ENCODE measurements at regions not wholly inside any gene's neighbourhood (a gene's known extent, or its start where the extent isn't known, plus 50 kb on each side); places are given as distances from the start of the nearest gene placed in this dataset.
A peak's percentile ranks its signal among the peaks of the same experiment; 100 is the strongest.

DNA sequence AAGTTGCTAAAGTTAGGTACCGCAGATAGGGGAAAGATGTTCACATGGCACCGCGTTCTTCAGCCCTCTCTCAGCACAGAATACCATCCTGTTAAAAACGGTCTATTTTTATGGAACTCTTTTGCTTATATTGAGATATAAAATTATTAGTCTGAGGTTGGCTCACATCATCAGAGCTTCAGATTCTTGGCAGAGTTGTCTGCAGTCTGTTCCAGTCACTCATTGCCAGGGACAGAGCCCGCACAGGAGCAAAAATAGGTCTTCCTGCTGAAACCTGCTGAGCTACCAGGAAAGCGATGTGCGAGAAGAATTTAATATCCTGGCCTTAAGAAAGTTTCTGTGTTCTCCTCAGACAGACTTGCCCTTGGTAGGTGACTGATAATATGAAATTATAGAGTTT is 249.8 kb downstream of the VRK1 start:
- Histone ChIP-seq H3K36me3 (ENCODE audit: control insufficient read depth in 2 of 2, extremely low read depth in 1 of 2, insufficient read depth in 1 of 2, low read length in 1 of 2) (no peaks in the 10 kb centered on the region), H3K4me1 (ENCODE audit: control insufficient read depth in 1 of 2, extremely low read depth in 1 of 2, insufficient read depth in 2 of 2, low read length in 2 of 2) (no peaks in the 10 kb centered on the region), H3K27ac (ENCODE audit: low read length) (no peak overlapping the region), H3K4me3 (ENCODE audit: control insufficient read depth in 1 of 2, extremely low read depth in 1 of 2, low read length in 1 of 2) (no peak overlapping the region), H3K9me3 (no peaks in the 10 kb centered on the region), H3K27me3 (replicated peaks in 1 of 2; ENCODE audit: control insufficient read depth in 2 of 2, extremely low read depth in 1 of 2, insufficient read depth in 2 of 2, low read length in 1 of 2) (no peaks in the 10 kb centered on the region)
- no peaks in the 10 kb centered on the region for H3K36me3 Mint-ChIP-seq
- H3K27me3 Mint-ChIP-seq, result peaks cover 0 to 7% of the 10 kb centered on the region in 2 donors
- H3K4me1 Mint-ChIP-seq, result no peaks in the 10 kb centered on the region
- no peak for ATAC-seq (replicated peaks in 1 of 4)
- CTCF ChIA-PET, result no interaction called here
- H3K4me3 Mint-ChIP-seq, result no peak overlapping the region
- POLR2A ChIA-PET, result no interaction called here
- no peak for DNase-seq
- no peak overlapping the region for H3K27ac Mint-ChIP-seq
- H3K9me3 Mint-ChIP-seq, result peaks cover 0 to 4% (median 3%) of the 10 kb centered on the region in 3 donors
- WGBS (ENCODE audit: insufficient coverage), result 83% methylated on average over 1 of the region's 7 CpGs

DNA sequence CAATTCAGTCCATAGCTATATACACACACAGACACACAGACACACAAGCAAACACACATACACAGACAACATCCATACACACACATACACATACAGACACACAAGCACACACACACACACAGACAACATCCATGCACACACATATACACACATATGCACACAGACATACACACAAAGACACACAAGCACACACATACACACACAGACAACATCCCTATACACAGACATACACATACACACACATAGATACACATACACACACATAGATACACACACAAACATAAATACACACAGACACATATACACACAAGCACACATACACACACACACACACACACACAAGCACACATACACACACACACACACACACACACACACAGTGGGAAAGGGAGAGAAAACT is 254.8 kb downstream of the VRK1 start:
- Histone ChIP-seq H3K27me3 (replicated peaks in 1 of 2; ENCODE audit: control insufficient read depth in 2 of 2, extremely low read depth in 1 of 2, insufficient read depth in 2 of 2, low read length in 1 of 2) (no peaks in the 10 kb centered on the region), H3K9me3 (no peaks in the 10 kb centered on the region), H3K4me3 (ENCODE audit: control insufficient read depth in 1 of 2, extremely low read depth in 1 of 2, low read length in 1 of 2) (no peak overlapping the region), H3K36me3 (ENCODE audit: control insufficient read depth in 2 of 2, extremely low read depth in 1 of 2, insufficient read depth in 1 of 2, low read length in 1 of 2) (no peaks in the 10 kb centered on the region), H3K4me1 (ENCODE audit: control insufficient read depth in 1 of 2, extremely low read depth in 1 of 2, insufficient read depth in 2 of 2, low read length in 2 of 2) (no peaks in the 10 kb centered on the region), H3K27ac (ENCODE audit: low read length) (no peak overlapping the region)
- Mint-ChIP-seq H3K27ac (no peak overlapping the region), H3K36me3 (no peaks in the 10 kb centered on the region), H3K4me3 (no peak overlapping the region), H3K4me1 (no peaks in the 10 kb centered on the region), H3K9me3 (no peaks in the 10 kb centered on the region), H3K27me3 (no peaks in the 10 kb centered on the region)
- ChIA-PET CTCF (no interaction called here), POLR2A (interaction anchor here in 1 of 2 donors (0.7 kb wide), 1 partner anchor 101 kb away, joined by 5 read pairs; no protein-coding TSS in a partner anchor)
- ATAC-seq (replicated peaks in 1 of 4) (no peak), DNase-seq (no peak)

DNA sequence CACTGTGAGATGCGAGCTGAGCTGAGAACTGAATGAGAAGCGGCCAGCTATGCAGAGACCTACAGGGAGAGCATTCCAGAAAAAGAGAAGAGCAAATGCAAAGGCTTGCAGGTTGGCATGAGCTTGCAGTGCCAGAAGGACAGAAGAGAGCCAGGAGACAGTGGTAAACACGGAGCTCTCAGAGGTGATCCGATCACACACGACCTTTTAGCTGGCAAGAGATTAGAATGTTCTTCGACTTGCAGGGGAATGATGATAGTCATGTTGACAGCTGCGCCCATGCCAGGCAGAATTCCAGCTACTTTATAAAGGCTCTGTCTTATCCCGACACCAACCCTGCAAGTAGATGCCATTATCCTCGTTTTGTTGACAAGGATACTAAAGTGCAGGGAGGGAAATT is 256.8 kb downstream of the VRK1 start:
- POLR2A ChIA-PET, result no interaction called here
- H3K36me3 Mint-ChIP-seq, result no peaks in the 10 kb centered on the region
- no peak for DNase-seq
- H3K4me3 Mint-ChIP-seq, result no peak overlapping the region
- H3K27me3 Mint-ChIP-seq, result peaks cover 0 to 7% of the 10 kb centered on the region in 2 donors
- H3K27ac Mint-ChIP-seq, result no peak overlapping the region
- H3K9me3 Mint-ChIP-seq, result no peaks in the 10 kb centered on the region
- Histone ChIP-seq H3K4me3 (ENCODE audit: control insufficient read depth in 1 of 2, extremely low read depth in 1 of 2, low read length in 1 of 2) (no peak overlapping the region), H3K27me3 (replicated peaks in 1 of 2; ENCODE audit: control insufficient read depth in 2 of 2, extremely low read depth in 1 of 2, insufficient read depth in 2 of 2, low read length in 1 of 2) (no peaks in the 10 kb centered on the region), H3K36me3 (ENCODE audit: control insufficient read depth in 2 of 2, extremely low read depth in 1 of 2, insufficient read depth in 1 of 2, low read length in 1 of 2) (no peaks in the 10 kb centered on the region), H3K27ac (ENCODE audit: low read length) (no peak overlapping the region), H3K4me1 (ENCODE audit: control insufficient read depth in 1 of 2, extremely low read depth in 1 of 2, insufficient read depth in 2 of 2, low read length in 2 of 2) (no peaks in the 10 kb centered on the region), H3K9me3 (no peaks in the 10 kb centered on the region)
- H3K4me1 Mint-ChIP-seq, result no peaks in the 10 kb centered on the region
- ATAC-seq (replicated peaks in 1 of 4), result no peak
- WGBS (ENCODE audit: insufficient coverage), result 90% methylated on average over 6 of the region's 9 CpGs
- CTCF ChIA-PET, result no interaction called here

DNA sequence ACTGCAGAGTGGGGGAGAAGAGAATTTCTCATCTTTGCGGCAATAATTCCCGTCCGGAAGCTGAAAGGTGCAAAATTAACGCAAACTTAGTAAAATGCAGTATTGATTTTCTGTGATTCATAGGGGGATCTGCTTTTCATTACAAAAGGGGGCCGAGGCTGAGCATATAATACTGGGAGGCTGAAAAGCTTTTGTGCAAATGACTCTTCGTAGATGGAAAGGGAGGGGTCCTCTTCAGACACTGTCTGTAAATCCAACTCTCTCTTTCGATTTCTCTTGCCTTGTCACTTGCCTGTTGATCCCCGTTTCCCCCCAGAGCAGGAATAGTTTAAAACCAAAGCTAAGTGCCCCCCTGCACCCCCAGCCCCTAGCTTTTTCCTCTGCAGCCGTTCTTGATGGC is 258.2 kb downstream of the VRK1 start:
- H3K9me3 Mint-ChIP-seq, result no peaks in the 10 kb centered on the region
- Histone ChIP-seq H3K36me3 (ENCODE audit: control insufficient read depth in 2 of 2, extremely low read depth in 1 of 2, insufficient read depth in 1 of 2, low read length in 1 of 2) (no peaks in the 10 kb centered on the region), H3K9me3 (no peaks in the 10 kb centered on the region), H3K27ac (ENCODE audit: low read length) (no peak overlapping the region), H3K4me3 (ENCODE audit: control insufficient read depth in 1 of 2, extremely low read depth in 1 of 2, low read length in 1 of 2) (no peak overlapping the region), H3K4me1 (ENCODE audit: control insufficient read depth in 1 of 2, extremely low read depth in 1 of 2, insufficient read depth in 2 of 2, low read length in 2 of 2) (no peaks in the 10 kb centered on the region), H3K27me3 (replicated peaks in 1 of 2; ENCODE audit: control insufficient read depth in 2 of 2, extremely low read depth in 1 of 2, insufficient read depth in 2 of 2, low read length in 1 of 2) (no peaks in the 10 kb centered on the region)
- WGBS (ENCODE audit: insufficient coverage), result 89% methylated on average over 6 of the region's 9 CpGs
- no peak overlapping the region for H3K27ac Mint-ChIP-seq
- H3K4me1 Mint-ChIP-seq, result no peaks in the 10 kb centered on the region
- DNase-seq (no peak), ATAC-seq (replicated peaks in 1 of 4) (no peak)
- H3K4me3 Mint-ChIP-seq, result no peak overlapping the region
- CTCF ChIA-PET, result no interaction called here
- peaks cover 0 to 7% of the 10 kb centered on the region in 2 donors for H3K27me3 Mint-ChIP-seq
- H3K36me3 Mint-ChIP-seq, result no peaks in the 10 kb centered on the region
- POLR2A ChIA-PET, result interaction anchor here in 1 of 2 donors (0.7 kb wide), 1 partner anchor 774 kb away, joined by 3 read pairs; no protein-coding TSS in a partner anchor

DNA sequence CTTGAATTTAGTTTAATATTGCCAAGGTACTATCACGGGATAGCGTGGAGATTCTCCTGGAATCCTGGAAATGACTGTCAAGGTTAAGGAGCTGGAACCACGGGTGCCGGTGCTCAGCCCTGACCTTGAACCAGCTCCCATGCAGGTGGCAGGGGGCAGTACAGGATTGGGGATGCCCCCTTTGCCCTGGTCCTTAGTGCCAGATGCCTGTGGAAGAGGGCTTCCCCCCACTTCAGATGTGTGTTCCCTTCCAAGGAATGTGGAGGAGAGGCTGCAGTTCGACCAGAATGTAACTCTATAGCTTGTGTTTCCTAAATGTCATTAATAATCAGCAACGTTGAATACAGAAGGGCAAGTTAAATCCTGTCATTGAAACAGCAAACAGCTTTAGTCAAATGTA is 258.9 kb downstream of the VRK1 start:
- no peaks in the 10 kb centered on the region for H3K36me3 Mint-ChIP-seq
- no peaks in the 10 kb centered on the region for H3K4me1 ChIP-seq (ENCODE audit: control insufficient read depth in 1 of 2, extremely low read depth in 1 of 2, insufficient read depth in 2 of 2, low read length in 2 of 2)
- CTCF ChIA-PET, result no interaction called here
- POLR2A ChIA-PET, result interaction anchor here in 1 of 2 donors (0.7 kb wide), 1 partner anchor 775 kb away, joined by 3 read pairs; no protein-coding TSS in a partner anchor
- no peaks in the 10 kb centered on the region for H3K9me3 ChIP-seq
- H3K27ac ChIP-seq (ENCODE audit: low read length), result no peak overlapping the region
- ATAC-seq (replicated peaks in 1 of 4) (peak in 1 of 4 experiments; percentile 24), DNase-seq (peak in 5 of 35 experiments; percentile 8 to 31 (median 8))
- H3K27ac Mint-ChIP-seq, result no peak overlapping the region
- H3K9me3 Mint-ChIP-seq, result no peaks in the 10 kb centered on the region
- H3K36me3 ChIP-seq (ENCODE audit: control insufficient read depth in 2 of 2, extremely low read depth in 1 of 2, insufficient read depth in 1 of 2, low read length in 1 of 2), result no peaks in the 10 kb centered on the region
- H3K4me3 Mint-ChIP-seq, result no peak overlapping the region
- H3K4me3 ChIP-seq (ENCODE audit: control insufficient read depth in 1 of 2, extremely low read depth in 1 of 2, low read length in 1 of 2), result no peak overlapping the region
- no peaks in the 10 kb centered on the region for H3K27me3 ChIP-seq (replicated peaks in 1 of 2; ENCODE audit: control insufficient read depth in 2 of 2, extremely low read depth in 1 of 2, insufficient read depth in 2 of 2, low read length in 1 of 2)
- no peaks in the 10 kb centered on the region for H3K4me1 Mint-ChIP-seq
- 74% methylated on average over 6 of the region's 6 CpGs for WGBS (ENCODE audit: insufficient coverage)
- H3K27me3 Mint-ChIP-seq, result peaks cover 0 to 7% of the 10 kb centered on the region in 2 donors

- H3K36me3 Mint-ChIP-seq, result no peaks in the 10 kb centered on the region
- ChIA-PET CTCF (interaction anchor here in 1 of 2 donors (0.7 kb wide), 1 partner anchor 924 kb away, joined by 5 read pairs; no protein-coding TSS in a partner anchor), POLR2A (no interaction called here)
- H3K27ac Mint-ChIP-seq, result no peak overlapping the region
- H3K27me3 ChIP-seq (replicated peaks in 1 of 2; ENCODE audit: control insufficient read depth in 2 of 2, extremely low read depth in 1 of 2, insufficient read depth in 2 of 2, low read length in 1 of 2), result no peaks in the 10 kb centered on the region
- ATAC-seq (replicated peaks in 1 of 4) (no peak), DNase-seq (no peak)
- WGBS (ENCODE audit: insufficient coverage), result 94% methylated on average over 8 of the region's 16 CpGs
- no peaks in the 10 kb centered on the region for H3K4me1 Mint-ChIP-seq
- no peak overlapping the region for H3K4me3 Mint-ChIP-seq
- H3K4me3 ChIP-seq (ENCODE audit: control insufficient read depth in 1 of 2, extremely low read depth in 1 of 2, low read length in 1 of 2), result no peak overlapping the region
- H3K27ac ChIP-seq (ENCODE audit: low read length), result no peak overlapping the region
- no peaks in the 10 kb centered on the region for H3K9me3 Mint-ChIP-seq
- H3K36me3 ChIP-seq (ENCODE audit: control insufficient read depth in 2 of 2, extremely low read depth in 1 of 2, insufficient read depth in 1 of 2, low read length in 1 of 2), result no peaks in the 10 kb centered on the region
- peaks cover 0 to 7% of the 10 kb centered on the region in 2 donors for H3K27me3 Mint-ChIP-seq
- no peaks in the 10 kb centered on the region for H3K4me1 ChIP-seq (ENCODE audit: control insufficient read depth in 1 of 2, extremely low read depth in 1 of 2, insufficient read depth in 2 of 2, low read length in 2 of 2)
- no peaks in the 10 kb centered on the region for H3K9me3 ChIP-seq
These were observed 260.3 kb downstream of the VRK1 start for GRCh38 chr14:97057238-97058073.
